PC-9 (cell line): ENCODE measurements at regions not wholly inside any gene's neighbourhood (a gene's known extent, or its start where the extent isn't known, plus 50 kb on each side); places are given as distances from the start of the nearest gene placed in this dataset.

ENCODE experiments used
- EZH2 ChIP-seq: fragments of 200-600 bp; sonication (generic); IDR thresholded peaks from 2 replicates; pipeline ENCODE4 v1.8.0; 2017; ENCODE audit warnings: antibody characterized with exemption, low read depth
- TF ChIP-seq, protein P1 (sequence below): fragments of 200-600 bp; sonication (generic); conservative IDR thresholded peaks from 2 replicates; pipeline ENCODE4 v1.6.1; 2017; ENCODE audit warnings: mixed run types, antibody characterized with exemption, mild to moderate bottlenecking, moderate library complexity

DNA sequence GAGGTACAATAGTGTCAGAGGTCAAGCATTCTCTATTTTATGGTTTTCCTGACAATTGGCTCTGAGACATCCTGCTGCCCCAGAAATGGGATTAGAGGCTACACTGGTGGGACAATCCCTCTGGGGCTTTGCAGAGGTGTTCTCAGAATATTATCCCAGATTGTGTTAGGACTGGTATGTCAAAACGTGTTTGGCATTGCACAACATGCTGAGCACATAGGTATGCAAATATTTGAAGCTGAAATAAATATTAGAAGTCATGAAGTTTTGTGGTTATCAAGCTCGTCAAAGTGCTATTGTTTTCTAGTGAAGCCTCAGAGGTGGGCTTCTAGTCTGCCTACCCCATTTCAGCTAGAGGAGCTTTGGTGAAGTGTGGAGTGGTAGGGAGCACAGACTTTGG is 304.4 kb downstream of the MAN2A1 start:
- TF ChIP-seq, protein P1, sequence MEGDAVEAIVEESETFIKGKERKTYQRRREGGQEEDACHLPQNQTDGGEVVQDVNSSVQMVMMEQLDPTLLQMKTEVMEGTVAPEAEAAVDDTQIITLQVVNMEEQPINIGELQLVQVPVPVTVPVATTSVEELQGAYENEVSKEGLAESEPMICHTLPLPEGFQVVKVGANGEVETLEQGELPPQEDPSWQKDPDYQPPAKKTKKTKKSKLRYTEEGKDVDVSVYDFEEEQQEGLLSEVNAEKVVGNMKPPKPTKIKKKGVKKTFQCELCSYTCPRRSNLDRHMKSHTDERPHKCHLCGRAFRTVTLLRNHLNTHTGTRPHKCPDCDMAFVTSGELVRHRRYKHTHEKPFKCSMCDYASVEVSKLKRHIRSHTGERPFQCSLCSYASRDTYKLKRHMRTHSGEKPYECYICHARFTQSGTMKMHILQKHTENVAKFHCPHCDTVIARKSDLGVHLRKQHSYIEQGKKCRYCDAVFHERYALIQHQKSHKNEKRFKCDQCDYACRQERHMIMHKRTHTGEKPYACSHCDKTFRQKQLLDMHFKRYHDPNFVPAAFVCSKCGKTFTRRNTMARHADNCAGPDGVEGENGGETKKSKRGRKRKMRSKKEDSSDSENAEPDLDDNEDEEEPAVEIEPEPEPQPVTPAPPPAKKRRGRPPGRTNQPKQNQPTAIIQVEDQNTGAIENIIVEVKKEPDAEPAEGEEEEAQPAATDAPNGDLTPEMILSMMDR = no peak
- TF ChIP-seq EZH2 = no peak
